Activated T-cell treated with anti-CD3 and anti-CD28 coated beads for 48 hours (primary cell): ENCODE measurements at regions not wholly inside any gene's neighbourhood (a gene's known extent, or its start where the extent isn't known, plus 50 kb on each side); places are given as distances from the start of the nearest gene placed in this dataset.

ENCODE experiments used
- DNase-seq: peaks from one replicate; pipeline ENCODE4 v3.0.0-alpha.2; 2020; ENCODE audit warnings: low read depth

DNA sequence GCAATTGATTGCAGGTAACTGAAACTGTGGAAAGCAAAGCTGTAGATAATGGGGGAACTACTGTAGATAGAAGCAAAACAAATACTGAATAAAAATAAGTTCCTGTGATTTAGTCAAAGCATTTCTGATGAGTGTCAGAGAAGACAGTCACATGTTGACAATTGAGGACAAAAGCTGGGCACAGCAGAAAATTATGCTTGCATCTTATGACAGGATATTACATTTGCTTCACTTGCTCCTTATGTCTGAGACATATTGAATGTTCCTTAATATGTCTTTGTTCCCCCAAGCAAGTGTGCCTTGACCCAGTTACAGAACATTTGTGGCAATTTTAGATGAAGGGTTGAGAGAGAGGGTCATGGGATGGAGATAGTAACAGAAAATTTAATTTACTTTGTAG is 526.0 kb upstream of the B3GALT2 start:
- no peak for DNase-seq

DNA sequence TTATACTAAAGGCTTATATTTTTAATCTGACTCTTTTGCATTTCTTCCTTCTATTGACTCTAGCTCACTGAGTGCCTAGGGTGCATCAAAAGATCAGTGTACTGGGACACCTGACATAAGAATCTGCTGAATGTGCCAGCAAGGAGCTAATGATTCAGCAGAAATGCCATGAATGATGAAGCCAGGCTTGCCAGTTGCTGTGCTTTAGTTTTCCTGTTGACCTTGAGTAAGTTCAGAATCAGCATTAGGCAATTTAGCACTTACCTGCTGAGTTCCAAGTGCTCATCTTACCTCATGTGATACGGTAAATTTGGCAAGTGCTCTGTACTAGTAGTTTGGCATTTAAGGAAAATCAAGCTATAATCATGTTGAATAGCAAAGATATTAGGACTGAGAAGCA is 523.2 kb upstream of the B3GALT2 start:
- DNase-seq, result no peak

GRCh38 chr1:193707271-193708021 is 521.0 kb upstream of the B3GALT2 start:
- no peak for DNase-seq

DNA sequence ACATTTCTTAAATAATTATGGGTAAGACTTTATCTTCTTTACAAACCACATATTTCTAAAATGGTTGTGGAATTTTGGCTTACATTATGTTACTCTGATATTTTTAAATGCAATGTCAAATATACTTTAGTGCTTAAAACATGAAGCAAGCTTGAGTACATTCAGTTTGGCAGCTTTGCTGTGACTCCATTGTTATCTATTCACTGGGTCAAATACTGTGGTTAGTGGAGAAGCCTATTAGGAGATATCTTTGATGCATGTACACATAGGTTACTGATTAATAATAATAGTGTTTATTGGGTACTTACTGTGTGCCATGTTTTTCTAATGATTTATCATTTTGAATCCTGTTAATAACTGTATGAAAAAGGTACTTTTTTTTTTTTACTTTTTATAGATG is 520.4 kb upstream of the B3GALT2 start:
- no peak for DNase-seq

DNA sequence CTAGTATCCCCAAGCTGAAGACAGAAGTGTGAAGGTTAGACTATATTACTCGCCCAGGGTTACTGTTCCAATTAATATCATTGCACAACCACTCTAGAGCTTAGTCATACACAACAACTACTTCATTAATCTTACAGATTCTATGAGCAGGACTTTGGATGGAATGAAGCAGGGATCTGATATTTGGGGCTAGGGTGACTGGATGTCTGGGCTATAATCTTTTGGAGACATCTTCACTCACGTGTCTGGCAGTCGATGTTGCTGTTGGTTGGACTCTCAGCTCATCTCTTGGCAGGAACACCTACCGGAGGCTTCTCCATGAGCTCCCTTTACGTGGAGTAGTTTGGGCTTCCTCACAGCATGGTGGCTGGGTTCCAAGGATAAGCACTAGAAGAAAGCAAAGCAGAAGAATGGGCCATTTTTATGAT is 519.2 kb upstream of the B3GALT2 start:
- no peak for DNase-seq

- no peak for DNase-seq
Measured at GRCh38 chr1:193703655-193704054, 517.2 kb upstream of the B3GALT2 start.

DNA sequence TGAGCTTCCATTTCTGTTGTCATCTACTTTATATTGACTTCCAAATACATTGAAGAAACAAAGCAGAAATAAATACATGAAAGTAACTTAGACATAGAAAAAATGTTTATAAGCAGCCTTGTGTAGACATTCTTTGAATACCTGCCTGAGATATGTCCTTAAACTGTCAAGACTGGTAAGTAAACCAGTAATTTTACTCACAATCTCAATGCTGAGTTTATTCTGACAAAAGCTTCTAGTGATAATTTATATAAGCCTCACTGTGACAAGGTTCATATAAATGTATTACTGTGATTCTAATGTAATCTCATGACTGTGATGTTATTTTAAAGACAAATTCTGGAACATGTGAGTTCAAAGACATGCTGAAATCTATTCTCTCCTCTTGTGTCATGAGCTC is 516.7 kb upstream of the B3GALT2 start:
- no peak for DNase-seq

DNA sequence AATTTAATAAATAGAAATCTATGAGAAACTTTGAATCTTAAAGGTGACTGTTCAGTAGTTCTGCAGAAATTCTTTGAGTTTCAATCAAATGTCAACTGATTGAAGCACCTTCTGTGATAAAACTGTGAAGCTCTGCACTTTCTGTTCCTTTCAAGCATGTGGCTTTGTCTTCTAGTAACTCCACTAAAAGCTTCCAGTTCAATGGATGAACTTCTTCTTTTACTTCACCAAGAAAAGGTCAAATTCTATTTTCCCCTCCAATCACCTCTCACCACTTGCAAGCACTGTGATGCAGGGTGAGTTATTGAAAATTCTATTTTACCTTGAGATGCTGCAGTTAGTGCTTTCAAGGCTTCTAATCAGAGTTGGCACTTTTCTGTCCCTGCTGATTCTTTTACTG is 515.3 kb upstream of the B3GALT2 start:
- DNase-seq, result no peak

DNA sequence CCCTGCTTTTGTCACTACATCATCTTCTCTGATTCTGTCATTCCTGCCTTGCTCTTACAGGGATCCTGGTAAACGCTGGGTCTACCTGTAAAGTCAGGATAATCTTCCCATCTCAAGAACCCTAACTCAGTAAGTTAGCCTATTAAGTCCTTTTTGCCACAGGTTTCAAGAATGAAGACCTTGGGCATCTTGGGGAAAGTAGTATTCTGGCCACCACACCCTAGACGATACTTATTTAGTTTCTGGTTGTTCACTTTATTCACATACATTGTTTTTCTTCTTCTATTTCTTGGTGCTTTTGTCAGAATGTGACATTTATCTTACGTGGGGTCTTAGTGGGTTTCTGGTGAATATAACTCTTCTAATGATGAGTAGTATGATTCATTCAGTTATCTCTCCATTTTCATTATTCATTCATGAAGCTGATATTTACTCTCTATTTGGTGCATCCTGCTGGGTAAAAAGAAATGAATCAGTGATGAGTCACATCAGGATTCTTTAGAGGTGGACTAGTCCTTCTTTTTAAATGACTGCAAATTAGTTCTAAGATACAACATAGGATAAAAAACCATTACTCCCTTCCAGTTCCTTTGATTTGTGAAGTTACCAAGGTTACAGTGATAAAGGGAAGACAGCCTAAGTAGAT is 514.4 kb upstream of the B3GALT2 start:
- no peak for DNase-seq

GRCh38 chr1:193699261-193699660 is 512.8 kb upstream of the B3GALT2 start:
- no peak for DNase-seq

- DNase-seq, result no peak
Measured at GRCh38 chr1:193697776-193698175, 511.4 kb upstream of the B3GALT2 start.

DNA sequence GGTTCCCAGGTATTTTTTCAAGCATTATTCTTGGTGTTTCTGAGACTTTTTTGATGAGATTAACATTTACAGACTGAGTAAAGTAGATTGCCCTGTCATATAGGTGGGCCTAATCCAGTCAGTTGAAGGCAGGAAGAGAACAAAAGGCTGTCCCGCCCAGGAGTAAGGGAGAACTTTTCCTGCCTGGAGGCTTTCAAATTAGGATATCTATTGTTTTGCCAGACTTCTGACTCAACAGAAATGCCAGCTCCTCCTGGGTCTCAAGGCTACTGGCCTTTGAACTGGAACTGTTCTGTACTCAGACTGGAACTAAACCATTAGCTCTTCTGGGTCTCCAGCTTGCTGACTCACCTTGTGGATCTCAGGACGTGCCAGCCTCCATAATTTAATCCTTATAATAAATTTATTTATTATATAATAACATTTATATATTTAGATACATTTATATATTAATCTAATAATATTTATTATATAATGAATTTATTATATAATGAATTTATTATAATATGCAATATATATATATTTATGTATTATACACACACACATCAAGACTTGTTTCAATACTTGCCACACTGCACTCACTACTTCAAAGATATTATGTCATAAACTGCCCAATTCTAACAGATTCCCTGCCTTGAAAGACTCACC is 510.8 kb upstream of the B3GALT2 start:
- no peak for DNase-seq

- DNase-seq, result no peak
Measured at GRCh38 chr1:193694741-193695140, 508.3 kb upstream of the B3GALT2 start.

GRCh38 chr1:193685986-193686385 is 499.6 kb upstream of the B3GALT2 start:
- no peak for DNase-seq

GRCh38 chr1:193681422-193681821 is 495.0 kb upstream of the B3GALT2 start:
- no peak for DNase-seq

- no peak for DNase-seq
Measured at GRCh38 chr1:193680924-193681316, 494.5 kb upstream of the B3GALT2 start.

DNA sequence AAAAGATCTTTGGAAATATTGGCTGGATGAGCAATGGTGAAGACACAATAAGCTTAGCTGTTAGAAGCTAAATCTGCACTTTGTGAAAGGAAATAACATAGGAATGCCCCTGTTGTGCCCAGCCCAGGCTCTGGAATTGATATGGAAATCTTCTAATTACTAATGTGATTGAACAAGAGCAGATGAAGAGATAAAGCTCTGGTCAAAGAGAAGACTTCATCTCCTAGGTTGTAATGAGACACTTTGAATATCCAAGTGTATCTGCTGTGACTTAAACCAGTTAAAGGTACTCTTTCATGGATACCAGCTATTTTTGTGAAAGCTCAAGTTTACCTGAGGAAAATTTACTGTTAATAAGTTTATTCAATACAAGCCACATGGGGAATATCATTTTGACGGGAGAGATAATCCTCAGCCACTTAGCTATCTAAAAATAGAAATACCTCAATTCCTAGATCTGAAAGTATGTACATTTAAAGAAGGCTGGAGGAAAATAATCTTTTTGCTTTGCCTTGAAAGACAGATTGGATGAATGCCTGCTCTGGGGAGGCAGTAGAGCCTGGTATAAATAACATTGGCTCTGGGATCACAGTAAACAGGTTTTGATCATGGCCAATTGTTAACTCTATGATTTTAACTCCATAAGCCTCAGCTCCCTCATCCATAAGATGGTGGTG is 494.0 kb upstream of the B3GALT2 start:
- DNase-seq, result no peak

- DNase-seq, result no peak
Measured at GRCh38 chr1:193677874-193678273, 491.5 kb upstream of the B3GALT2 start.

DNA sequence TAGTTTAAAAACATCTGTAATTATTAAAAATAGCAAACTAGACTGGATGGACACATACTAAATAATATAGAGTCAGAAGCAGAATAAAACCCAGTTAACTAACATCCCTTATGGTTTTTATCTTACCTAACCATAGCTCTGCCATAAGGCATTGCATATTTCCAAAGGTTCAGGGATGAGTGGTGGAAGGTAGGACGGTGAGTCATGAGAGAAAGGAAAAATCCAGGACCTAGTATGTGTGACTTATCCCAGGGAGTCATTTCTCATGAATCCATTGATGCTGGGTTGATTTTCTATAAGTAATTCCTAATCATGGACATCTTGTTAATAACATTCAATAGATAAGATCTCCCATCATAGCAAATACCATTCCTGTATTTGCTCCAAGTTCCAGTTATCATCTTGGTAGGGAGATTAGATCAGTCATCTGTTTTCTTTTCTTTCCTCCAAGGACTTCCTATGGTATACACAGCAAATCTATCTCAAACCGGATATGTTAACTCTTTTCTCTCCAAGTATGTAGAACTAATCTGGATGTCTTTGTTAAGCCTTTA is 490.7 kb upstream of the B3GALT2 start:
- no peak for DNase-seq

DNA sequence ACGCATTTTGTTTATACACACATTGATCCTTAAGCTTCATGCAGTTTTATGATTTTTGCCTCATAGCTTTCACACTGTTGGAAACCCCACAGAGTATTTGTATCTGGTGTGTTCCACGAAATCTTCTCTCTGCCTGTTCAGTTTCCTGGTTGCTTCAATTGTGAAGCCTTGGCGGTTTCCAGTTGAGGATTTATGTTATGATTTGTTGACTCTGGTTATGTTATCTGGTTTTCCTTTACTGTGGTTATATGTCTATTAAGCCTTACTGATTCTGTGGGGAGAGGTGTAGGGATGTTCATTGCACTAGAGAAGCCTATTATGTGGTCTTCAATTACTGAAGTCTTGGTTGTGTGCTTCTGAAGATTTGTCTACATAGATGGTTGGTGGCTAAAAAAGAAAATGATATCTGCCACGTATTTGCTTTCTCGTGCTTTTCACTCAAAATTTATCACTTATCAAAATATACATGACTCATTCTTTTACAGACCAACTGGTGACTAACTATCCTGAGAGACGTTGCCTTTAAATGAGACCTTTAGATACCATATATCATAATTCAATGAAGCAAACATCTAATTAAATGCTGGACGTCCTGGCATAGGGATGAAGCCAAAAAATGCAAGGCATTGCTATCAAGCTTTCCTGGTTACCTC is 488.0 kb upstream of the B3GALT2 start:
- no peak for DNase-seq

GRCh38 chr1:193666485-193667083 is 480.2 kb upstream of the B3GALT2 start:
- no peak for DNase-seq

- DNase-seq, result no peak
Measured at GRCh38 chr1:193663965-193664364, 477.6 kb upstream of the B3GALT2 start.
